ENCODE measurements at regions not wholly inside any gene's neighbourhood (a gene's known extent, or its start where the extent isn't known, plus 50 kb on each side); places are given as distances from the start of the nearest gene placed in this dataset.
A peak's percentile ranks its signal among the peaks of the same experiment; 100 is the strongest.
"Not testable (repeated sequence)": the region's sequence is repeated elsewhere in the genome, so short reads cannot be mapped to it uniquely, and the experiment has no call there.

GRCh38 chr3:178967177-178967532 lies 104.5 kb downstream of the ZMAT3 start:
- DNase-seq: peak; percentile 50

DNA sequence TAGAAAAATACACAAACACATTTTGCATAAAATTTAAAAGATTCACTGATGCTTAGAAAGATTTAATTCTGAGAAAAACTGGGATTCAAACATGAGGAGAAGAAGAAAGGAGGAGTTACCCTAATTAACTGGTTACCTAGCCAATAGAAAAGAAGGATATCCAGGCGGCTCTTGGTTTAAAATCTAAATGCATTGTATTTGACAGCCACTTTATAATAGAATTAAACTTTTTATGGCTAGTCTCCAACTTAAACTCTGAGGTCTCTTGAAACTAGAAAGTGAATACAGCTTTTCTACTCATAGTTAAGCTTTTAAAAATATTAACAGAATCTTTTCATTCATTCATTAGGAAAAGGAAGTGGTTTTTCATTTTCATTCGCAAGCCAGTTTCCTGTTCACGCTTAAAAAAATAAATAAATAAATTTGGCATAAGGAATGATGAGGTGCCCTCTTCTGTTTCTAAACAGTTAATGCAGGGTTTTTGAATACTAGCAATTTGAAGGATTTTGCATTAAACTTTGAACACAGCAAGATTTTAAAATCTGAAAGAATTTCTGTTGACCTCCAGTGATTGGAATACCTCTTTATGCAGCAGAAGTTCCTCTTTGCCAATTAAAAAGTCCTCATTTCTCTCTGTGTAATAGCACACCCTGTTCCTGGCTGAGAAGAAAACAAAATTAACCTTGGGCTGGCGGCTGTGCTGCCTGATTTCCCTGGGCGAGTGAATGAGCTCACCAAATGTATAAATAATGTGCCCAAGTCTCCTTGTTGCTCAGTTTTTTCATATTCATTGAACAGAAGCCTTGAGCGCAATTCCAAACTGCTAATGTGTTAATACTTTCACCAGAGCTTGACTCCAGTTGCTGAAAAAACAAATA lies 105.1 kb downstream of the ZMAT3 start:
- peak; percentile 68 for DNase-seq

DNA sequence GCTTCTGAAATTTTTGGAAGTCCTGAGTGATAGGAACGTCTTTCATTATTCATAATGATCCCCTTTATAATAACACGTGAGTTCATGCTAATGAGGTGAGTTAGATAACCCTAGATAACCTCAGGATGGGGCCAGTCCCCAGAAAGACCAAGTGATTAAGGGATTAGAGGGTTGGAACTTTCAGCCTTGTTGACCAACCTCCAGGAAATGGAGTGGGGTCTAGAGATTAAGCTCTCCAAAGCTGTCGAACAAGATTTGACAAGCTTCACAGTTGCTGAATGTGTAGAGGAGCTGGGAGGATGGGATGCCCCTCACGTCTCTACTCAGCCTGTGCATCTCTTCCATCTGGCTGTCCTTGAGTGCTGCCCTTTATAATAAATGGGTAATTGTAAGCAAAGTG lies 107.1 kb downstream of the ZMAT3 start:
- DNase-seq: no peak

- no peak for DNase-seq
These were observed 110.7 kb downstream of the ZMAT3 start for GRCh38 chr3:178960918-178961317.

- DNase-seq: no peak
These were observed 111.4 kb downstream of the ZMAT3 start for GRCh38 chr3:178960181-178960580.

DNA sequence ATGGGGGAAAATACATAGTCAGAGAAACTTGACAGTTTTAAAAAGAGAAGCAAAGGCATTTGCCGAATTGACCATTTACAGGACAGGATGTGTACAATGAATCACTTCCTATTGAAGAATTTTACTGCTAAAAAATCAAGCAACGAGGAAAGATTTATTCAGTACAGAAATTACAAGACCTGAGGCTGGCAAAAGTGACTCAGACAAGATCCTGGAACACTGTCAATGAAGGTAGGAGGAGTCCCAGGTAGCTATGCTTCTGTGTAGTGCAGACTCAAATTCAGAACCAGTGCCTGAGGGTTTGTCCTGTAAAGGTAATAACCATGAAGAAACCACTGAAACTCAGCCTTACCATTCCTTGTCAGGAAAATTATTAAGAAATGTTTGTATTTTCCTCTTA lies 120.9 kb downstream of the ZMAT3 start:
- no peak for DNase-seq

- no peak for DNase-seq
These were observed 121.7 kb downstream of the ZMAT3 start for GRCh38 chr3:178949896-178950295.

DNA sequence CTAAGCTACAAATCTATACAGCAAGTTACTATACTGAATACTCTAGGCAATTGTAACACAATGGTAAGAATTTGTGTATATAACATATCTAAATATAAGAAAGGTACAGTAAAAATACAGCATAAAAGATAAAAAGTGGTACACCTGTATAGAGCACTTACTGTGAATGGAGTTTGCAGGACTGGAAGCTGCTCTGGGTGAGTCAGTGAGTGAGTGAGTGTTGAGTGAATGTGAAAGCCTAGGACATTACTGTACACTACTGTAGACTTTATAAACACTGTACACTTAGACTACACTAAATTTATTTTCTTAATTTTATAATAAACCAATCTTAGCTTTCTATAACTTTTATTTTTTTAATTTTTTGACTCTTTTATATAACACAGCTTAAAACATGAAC lies 123.1 kb downstream of the ZMAT3 start:
- DNase-seq: no peak

GRCh38 chr3:178947738-178948137 lies 123.9 kb downstream of the ZMAT3 start:
- DNase-seq: no peak

DNA sequence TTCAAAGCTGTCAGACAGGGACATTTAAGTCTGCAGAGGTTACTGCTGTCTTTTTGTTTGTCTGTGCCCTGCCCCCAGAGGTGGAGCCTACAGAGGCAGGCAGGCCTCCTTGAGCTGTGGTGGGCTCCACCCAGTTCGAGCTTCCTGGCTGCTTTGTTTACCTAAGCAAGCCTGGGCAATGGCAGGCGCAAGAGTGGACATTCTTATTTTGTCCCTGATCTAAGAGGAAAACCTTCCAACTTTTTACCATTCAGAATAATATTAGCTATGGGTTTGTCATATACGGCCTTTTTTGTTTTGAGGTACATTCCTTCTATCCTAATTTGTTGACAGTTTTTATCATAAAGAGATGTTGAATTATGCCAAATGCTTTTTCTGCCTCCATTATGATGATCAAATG lies 129.3 kb downstream of the ZMAT3 start:
- DNase-seq: not testable (repeated sequence)

- no peak for DNase-seq
These were observed 141.5 kb downstream of the ZMAT3 start for GRCh38 chr3:178930116-178930515.

- no peak for DNase-seq
These were observed 155.4 kb downstream of the ZMAT3 start for GRCh38 chr3:178916223-178916622.

DNA sequence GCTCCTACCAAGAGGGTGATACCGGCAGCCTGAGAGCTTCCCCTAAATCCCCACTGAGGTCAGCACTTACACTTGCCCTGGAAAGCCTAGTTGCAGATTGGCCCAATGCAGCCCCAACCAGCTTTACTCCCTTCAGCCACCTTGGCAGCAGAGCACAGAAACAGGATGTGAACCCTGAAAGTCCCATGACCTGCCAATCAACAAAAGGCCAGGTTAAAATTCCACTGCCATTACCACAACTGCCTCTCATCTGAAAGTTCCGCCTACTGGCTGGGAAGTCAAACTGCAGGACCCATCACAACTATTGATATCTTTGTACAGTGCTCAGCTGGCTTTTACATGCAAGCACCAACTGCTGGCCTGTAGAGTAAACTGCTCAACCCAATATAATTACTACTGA lies 156.2 kb downstream of the ZMAT3 start:
- no peak for DNase-seq

DNA sequence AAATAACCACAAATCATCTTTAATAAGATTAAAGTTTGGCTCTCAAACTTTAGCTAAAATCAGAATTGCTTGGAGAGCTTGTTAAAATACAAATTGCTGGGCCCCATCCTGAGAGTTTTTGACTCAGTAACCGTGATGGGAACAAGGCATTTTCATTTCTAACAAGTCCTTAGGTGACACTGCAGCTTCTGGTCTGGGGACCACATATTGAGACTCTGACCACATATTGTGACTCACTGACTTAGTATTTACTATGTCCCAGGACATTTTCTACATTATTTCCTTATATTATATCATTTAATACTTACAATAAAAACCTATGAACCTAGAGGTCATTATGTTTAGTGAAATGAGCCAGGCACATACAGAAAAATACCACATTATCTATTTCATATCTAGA lies 164.5 kb downstream of the ZMAT3 start:
- DNase-seq: no peak

- no peak for DNase-seq
These were observed 170.4 kb downstream of the ZMAT3 start for GRCh38 chr3:178901204-178901603.

- no peak for DNase-seq
These were observed 171.5 kb downstream of the ZMAT3 start for GRCh38 chr3:178900029-178900646.

- DNase-seq: no peak
These were observed 176.3 kb downstream of the ZMAT3 start for GRCh38 chr3:178895178-178895789.

Measured in kidney glomerular epithelial cell (primary cell).